GM12892 (cell line): ENCODE measurements at regions not wholly inside any gene's neighbourhood (a gene's known extent, or its start where the extent isn't known, plus 50 kb on each side); places are given as distances from the start of the nearest gene placed in this dataset.

Source experiments
- POLR2A ChIP-seq: IDR thresholded peaks from 2 replicates; pipeline ENCODE4 v1.6.1; 2011; ENCODE audit warnings: low read depth, low read length, control low read depth
- POLR2AphosphoS5 ChIP-seq: IDR thresholded peaks from 2 replicates; pipeline ENCODE4 v1.6.1; 2011; ENCODE audit warnings: low read depth, low read length, control low read depth

GRCh38 chr3:74535281-74535680, 79.2 kb downstream of the CNTN3 start:
- TF ChIP-seq POLR2A (no peak), POLR2AphosphoS5 (no peak)
